Type B pancreatic cell (in vitro differentiated cells): ENCODE measurements at regions not wholly inside any gene's neighbourhood (a gene's known extent, or its start where the extent isn't known, plus 50 kb on each side); places are given as distances from the start of the nearest gene placed in this dataset.

Source experiments
- DNase-seq: peaks from one replicate; pipeline ENCODE4 v3.0.0; 2021; ENCODE audit warnings: mixed read lengths; ENCODE audit not compliant: unreplicated experiment; ENCODE audit errors: extremely low spot score
- H3K27ac Mint-ChIP-seq: 2 replicates; pipeline ENCODE4 v1.8.0; 2021; ENCODE audit warnings: mild to moderate bottlenecking, mixed read lengths
- H3K27me3 Mint-ChIP-seq: 2 replicates; pipeline ENCODE4 v1.8.0; 2021; ENCODE audit warnings: mixed read lengths
- H3K36me3 Mint-ChIP-seq: 2 replicates; pipeline ENCODE4 v1.8.0; 2021; ENCODE audit warnings: mixed read lengths
- H3K4me1 Mint-ChIP-seq: one replicate; pipeline ENCODE4 v1.8.0; 2021; ENCODE audit warnings: mixed read lengths; ENCODE audit not compliant: unreplicated experiment
- H3K4me3 Mint-ChIP-seq: 2 replicates; pipeline ENCODE4 v1.8.0; 2021; ENCODE audit warnings: mild to moderate bottlenecking, mixed read lengths
- H3K9me3 Mint-ChIP-seq: 2 replicates; pipeline ENCODE4 v1.8.0; 2021; ENCODE audit warnings: mixed read lengths
- TF ChIP-seq, protein P1 (sequence below): fragments of 200-600 bp; sonication (generic); conservative IDR thresholded peaks from 2 replicates; pipeline ENCODE4 v1.5.0; 2021; ENCODE audit warnings: antibody characterized with exemption, mild to moderate bottlenecking

DNA sequence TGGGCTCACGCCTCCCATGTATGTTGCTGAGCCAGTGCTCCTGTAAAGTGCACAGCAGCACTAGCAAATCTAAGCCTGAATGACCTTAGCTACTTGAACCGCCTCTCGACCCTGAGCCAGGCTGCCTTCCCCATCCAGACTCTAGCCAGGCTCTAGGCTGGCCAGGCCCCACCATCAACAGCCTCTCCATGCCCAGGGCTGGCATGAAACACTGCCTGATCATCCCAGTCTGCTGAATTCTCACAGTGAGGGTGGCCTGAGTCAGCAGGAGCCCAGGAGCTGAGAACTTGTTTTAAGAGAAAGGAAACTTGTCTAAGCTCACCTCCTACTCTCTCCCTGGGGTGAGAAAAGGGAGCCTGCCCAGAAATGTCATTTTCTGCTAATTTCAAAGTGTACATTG, 733.3 kb downstream of the PTPRU start:
- Mint-ChIP-seq H3K36me3 (no peaks in the 10 kb centered on the region), H3K27ac (no peak overlapping the region), H3K27me3 (peaks cover 48% of the 10 kb centered on the region), H3K4me1 (peaks cover 3% of the 10 kb centered on the region), H3K4me3 (no peak overlapping the region), H3K9me3 (no peaks in the 10 kb centered on the region)
- TF ChIP-seq, protein P1, sequence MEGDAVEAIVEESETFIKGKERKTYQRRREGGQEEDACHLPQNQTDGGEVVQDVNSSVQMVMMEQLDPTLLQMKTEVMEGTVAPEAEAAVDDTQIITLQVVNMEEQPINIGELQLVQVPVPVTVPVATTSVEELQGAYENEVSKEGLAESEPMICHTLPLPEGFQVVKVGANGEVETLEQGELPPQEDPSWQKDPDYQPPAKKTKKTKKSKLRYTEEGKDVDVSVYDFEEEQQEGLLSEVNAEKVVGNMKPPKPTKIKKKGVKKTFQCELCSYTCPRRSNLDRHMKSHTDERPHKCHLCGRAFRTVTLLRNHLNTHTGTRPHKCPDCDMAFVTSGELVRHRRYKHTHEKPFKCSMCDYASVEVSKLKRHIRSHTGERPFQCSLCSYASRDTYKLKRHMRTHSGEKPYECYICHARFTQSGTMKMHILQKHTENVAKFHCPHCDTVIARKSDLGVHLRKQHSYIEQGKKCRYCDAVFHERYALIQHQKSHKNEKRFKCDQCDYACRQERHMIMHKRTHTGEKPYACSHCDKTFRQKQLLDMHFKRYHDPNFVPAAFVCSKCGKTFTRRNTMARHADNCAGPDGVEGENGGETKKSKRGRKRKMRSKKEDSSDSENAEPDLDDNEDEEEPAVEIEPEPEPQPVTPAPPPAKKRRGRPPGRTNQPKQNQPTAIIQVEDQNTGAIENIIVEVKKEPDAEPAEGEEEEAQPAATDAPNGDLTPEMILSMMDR: no peak
- peak; percentile 18 for DNase-seq

DNA sequence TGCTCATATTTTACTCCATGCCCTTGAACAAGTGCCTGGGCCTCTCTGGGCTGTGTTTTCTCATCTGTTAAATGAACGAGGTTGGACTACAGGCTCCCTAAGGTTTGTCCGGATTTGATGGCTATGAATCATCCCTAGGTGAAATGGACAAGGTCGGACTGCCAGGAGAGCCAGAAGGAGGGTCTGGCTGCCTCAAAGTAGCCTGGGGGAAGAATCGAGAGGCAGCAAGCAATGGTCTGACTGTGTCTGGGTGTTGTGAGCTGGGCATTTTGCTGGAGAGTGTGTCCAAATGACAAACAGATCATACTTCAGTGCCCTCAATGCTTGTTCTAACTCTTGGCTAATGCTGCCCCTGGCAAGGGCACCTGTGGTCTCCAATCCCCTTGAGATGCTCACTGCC, 730.9 kb downstream of the PTPRU start:
- Mint-ChIP-seq H3K27ac (no peak overlapping the region), H3K4me3 (no peak overlapping the region), H3K36me3 (no peaks in the 10 kb centered on the region), H3K9me3 (no peaks in the 10 kb centered on the region), H3K27me3 (peaks cover 41% of the 10 kb centered on the region), H3K4me1 (peaks cover 7% of the 10 kb centered on the region)
- TF ChIP-seq, protein P1: no peak
- DNase-seq: peak; percentile 22

DNA sequence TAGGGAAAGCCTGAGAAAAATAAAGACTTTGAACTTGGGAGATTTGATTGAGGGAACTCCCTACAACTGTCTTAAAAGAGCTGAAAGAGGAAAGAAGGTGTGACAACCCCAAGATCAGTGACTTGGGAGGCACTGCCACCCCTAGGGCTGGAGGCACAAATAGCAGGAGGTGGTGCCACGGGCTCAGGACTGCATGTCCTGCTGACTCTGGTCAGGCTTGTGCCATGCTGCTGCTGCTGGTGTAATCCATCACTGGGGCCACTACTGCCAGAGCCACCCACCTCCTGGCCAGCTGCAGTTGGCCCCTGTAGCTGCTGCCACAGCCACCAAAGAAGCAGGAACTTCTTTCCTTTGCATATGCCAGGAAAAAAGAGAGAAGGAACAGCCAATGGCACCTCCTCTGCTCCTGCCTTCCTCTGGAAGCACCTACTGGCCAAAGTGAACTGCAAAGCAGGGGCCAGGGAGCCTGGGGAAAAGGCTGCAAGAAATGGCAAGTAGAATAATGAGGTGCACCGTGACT, 730.3 kb downstream of the PTPRU start:
- no peak overlapping the region for H3K27ac Mint-ChIP-seq
- no peaks in the 10 kb centered on the region for H3K36me3 Mint-ChIP-seq
- peak; percentile 58 for DNase-seq
- TF ChIP-seq, protein P1: no peak
- no peak overlapping the region for H3K4me3 Mint-ChIP-seq
- peaks cover 13% of the 10 kb centered on the region for H3K4me1 Mint-ChIP-seq
- H3K9me3 Mint-ChIP-seq: no peaks in the 10 kb centered on the region
- peaks cover 37% of the 10 kb centered on the region for H3K27me3 Mint-ChIP-seq

DNA sequence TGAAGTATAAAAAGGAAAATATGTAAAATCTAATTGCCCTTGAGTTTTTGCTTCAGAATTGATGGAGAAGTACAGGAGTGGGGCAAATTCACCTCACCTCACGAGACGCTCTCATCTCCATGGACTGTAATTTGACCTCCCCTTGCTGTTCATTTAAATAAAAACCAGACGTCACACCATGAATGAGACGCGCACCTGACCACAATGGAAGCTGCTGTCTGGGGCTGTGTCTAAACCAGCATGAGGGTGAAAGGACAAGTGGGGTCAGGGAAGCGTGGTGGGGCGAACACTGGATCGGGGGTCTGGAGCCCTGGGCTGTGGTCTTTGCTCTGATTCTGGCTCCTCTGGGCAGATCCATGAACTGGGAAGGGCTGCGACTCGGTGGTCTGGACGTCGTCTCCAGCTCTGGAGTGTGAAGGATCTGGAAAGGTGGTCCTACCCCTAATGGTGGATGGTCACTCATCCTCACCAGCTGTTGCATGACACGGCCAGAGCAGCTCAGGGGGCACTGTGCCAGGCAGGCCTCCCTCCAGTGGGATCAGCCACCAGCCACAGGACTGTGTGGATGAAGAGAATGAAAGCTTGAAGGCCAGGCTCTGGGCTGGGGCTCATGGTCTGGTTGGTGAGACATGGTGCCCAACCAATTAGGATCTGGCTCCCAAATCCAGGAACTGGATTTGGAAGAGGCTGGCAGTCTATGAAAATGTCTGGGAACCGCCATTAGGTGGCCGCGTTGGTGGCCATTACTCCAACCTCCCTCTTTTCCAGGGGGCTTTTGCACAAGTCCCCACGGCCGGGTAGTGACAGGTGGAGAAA, 728.6 kb downstream of the PTPRU start:
- Mint-ChIP-seq H3K9me3 (no peaks in the 10 kb centered on the region), H3K27me3 (peaks cover 24% of the 10 kb centered on the region), H3K36me3 (no peaks in the 10 kb centered on the region), H3K27ac (no peak overlapping the region), H3K4me1 (peaks cover 14% of the 10 kb centered on the region), H3K4me3 (no peak overlapping the region)
- TF ChIP-seq, protein P1: no peak
- DNase-seq: peak; percentile 50

DNA sequence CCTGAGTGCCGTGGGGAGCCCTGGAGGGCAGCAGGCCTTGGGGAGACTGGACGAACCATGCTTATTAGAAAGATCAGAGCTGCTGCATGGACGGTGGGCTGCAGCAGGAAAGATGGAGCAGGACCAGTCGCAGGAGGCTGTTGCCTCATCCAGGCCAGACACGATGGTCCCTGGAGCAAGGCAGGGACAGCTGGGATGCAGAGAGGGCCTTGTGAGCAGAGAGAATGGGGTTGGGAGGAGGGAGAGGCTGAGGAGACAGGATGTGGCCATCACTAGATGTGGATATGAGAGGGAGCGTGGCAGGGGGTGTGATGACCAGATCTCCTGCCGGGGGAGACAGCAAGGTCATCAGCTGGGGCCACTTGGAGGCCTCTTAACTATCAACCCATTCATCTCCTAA, 727.6 kb downstream of the PTPRU start:
- TF ChIP-seq, protein P1: no peak
- H3K27me3 Mint-ChIP-seq: peaks cover 17% of the 10 kb centered on the region
- peaks cover 14% of the 10 kb centered on the region for H3K4me1 Mint-ChIP-seq
- no peak for DNase-seq
- no peak overlapping the region for H3K27ac Mint-ChIP-seq
- H3K36me3 Mint-ChIP-seq: no peaks in the 10 kb centered on the region
- no peaks in the 10 kb centered on the region for H3K9me3 Mint-ChIP-seq
- H3K4me3 Mint-ChIP-seq: no peak overlapping the region
